ENCODE measurements at regions not wholly inside any gene's neighbourhood (a gene's known extent, or its start where the extent isn't known, plus 50 kb on each side); places are given as distances from the start of the nearest gene placed in this dataset.

- no peak for TF ChIP-seq CTCF (IDR thresholded peaks at IDR 0.05; ENCODE audit: insufficient read depth, low read length)
- no peak for TF ChIP-seq POLR2AphosphoS5 (IDR thresholded peaks at IDR 0.05; ENCODE audit: low read depth)
These were observed 76.0 kb downstream of the P2RY1 start for GRCh38 chr3:152910966-152911365.
